CD14-positive monocyte (primary cell): ENCODE measurements at regions not wholly inside any gene's neighbourhood (a gene's known extent, or its start where the extent isn't known, plus 50 kb on each side); places are given as distances from the start of the nearest gene placed in this dataset.

ENCODE experiments used
- DNase-seq, 3 donors: peaks; one replicate each; pipeline ENCODE4 v3.0.0-alpha.2; 2011 to 2022
- H2AFZ ChIP-seq: 2 replicates; pipeline ENCODE4 v1.6.0; 2012; ENCODE audit warnings: mild to moderate bottlenecking, low read depth, low read length, inconsistent platforms; ENCODE audit not compliant: insufficient read depth, poor library complexity, severe bottlenecking
- H3K27ac ChIP-seq, 2 donors: 1 replicate in 1 of 2; 2 replicates in 1 of 2; pipeline ENCODE4 v1.5.1; 2012 to 2013; ENCODE audit warnings: low read length in 2 of 2, control low read depth in 1 of 2, inconsistent platforms in 1 of 2, low read depth in 1 of 2, mild to moderate bottlenecking in 1 of 2
- H3K27me3 ChIP-seq, 2 donors: one replicate each; pipeline versions ENCODE4 v1.6.0 to v1.6.1; 2011 to 2013; ENCODE audit warnings: low read length in 2 of 2; ENCODE audit not compliant: control insufficient read depth in 2 of 2, insufficient read depth in 2 of 2
- H3K36me3 ChIP-seq, 2 donors: replicated peaks in 1 of 2; 1 replicate in 1 of 2; 2 replicates in 1 of 2; pipeline versions ENCODE4 v1.5.1 to v1.6.1; 2012 to 2013; ENCODE audit warnings: low read length in 2 of 2, control low read depth in 1 of 2, inconsistent platforms in 1 of 2, mild to moderate bottlenecking in 1 of 2; ENCODE audit not compliant: insufficient read depth in 2 of 2, control insufficient read depth in 1 of 2
- H3K4me1 ChIP-seq, 2 donors: 1 replicate in 1 of 2; 2 replicates in 1 of 2; pipeline versions ENCODE4 v1.5.1 to v1.6.1; 2012 to 2013; ENCODE audit warnings: low read length in 2 of 2, control low read depth in 1 of 2, inconsistent platforms in 1 of 2, mild to moderate bottlenecking in 1 of 2, moderate library complexity in 1 of 2; ENCODE audit not compliant: insufficient read depth in 2 of 2, control insufficient read depth in 1 of 2
- H3K4me2 ChIP-seq: replicated peaks from 2 replicates; pipeline ENCODE3; 2012; ENCODE audit warnings: low read length, moderate library complexity, mild to moderate bottlenecking; ENCODE audit not compliant: poor library complexity, severe bottlenecking; ENCODE audit errors: extremely low read depth
- H3K4me3 ChIP-seq, 3 experiments: fragments of 200-600 bp in 1 of 3; sonication (generic) in 1 of 3; replicated peaks in 1 of 3; 1 replicate in 2 of 3; 2 replicates in 1 of 3; pipeline ENCODE4 v1.5.1; 2011 to 2013; ENCODE audit warnings: low read length in 3 of 3, mild to moderate bottlenecking in 3 of 3, control low read depth in 2 of 3, low read depth in 2 of 3, inconsistent platforms in 1 of 3, moderate library complexity in 1 of 3
- H3K79me2 ChIP-seq: 2 replicates; pipeline ENCODE4 v1.6.0; 2012; ENCODE audit warnings: mild to moderate bottlenecking, control low read depth, inconsistent platforms, low read length, moderate library complexity; ENCODE audit not compliant: insufficient read depth
- H3K9ac ChIP-seq: 2 replicates; pipeline ENCODE4 v1.6.0; 2017; ENCODE audit warnings: low read length, mild to moderate bottlenecking; ENCODE audit not compliant: insufficient read depth, poor library complexity, severe bottlenecking
- H3K9me3 ChIP-seq, 2 donors: replicated peaks in 1 of 2; 1 replicate in 1 of 2; 2 replicates in 1 of 2; pipeline versions ENCODE4 v1.5.1 to v1.6.1; 2012 to 2013; ENCODE audit warnings: low read length in 2 of 2, control low read depth in 1 of 2; ENCODE audit not compliant: control insufficient read depth in 1 of 2, insufficient read depth in 1 of 2
- H4K20me1 ChIP-seq: 2 replicates; pipeline ENCODE4 v1.6.0; 2012; ENCODE audit warnings: mild to moderate bottlenecking, low read length, control low read depth, moderate library complexity; ENCODE audit not compliant: insufficient read depth
- H3K27ac Mint-ChIP-seq, 7 donors: one replicate each; pipeline ENCODE4 v1.8.0; 2020; ENCODE audit warnings: mild to moderate bottlenecking in 7 of 7, mixed read lengths in 7 of 7, moderate library complexity in 6 of 7, inconsistent platforms in 2 of 7
- H3K27me3 Mint-ChIP-seq, 3 donors: one replicate each; pipeline ENCODE4 v1.8.0; 2021 to 2022; ENCODE audit warnings: low read depth in 3 of 3, mild to moderate bottlenecking in 3 of 3, mixed read lengths in 3 of 3, moderate library complexity in 3 of 3, inconsistent platforms in 1 of 3
- H3K36me3 Mint-ChIP-seq, 2 donors: one replicate each; pipeline ENCODE4 v1.8.0; 2020; ENCODE audit warnings: mixed read lengths in 2 of 2, inconsistent platforms in 1 of 2, mild to moderate bottlenecking in 1 of 2
- H3K4me1 Mint-ChIP-seq: one replicate; pipeline ENCODE4 v1.8.0; 2020; ENCODE audit warnings: mild to moderate bottlenecking, mixed read lengths
- H3K4me3 Mint-ChIP-seq, 2 donors: one replicate each; pipeline ENCODE4 v1.8.0; 2020; ENCODE audit warnings: mild to moderate bottlenecking in 2 of 2, mixed read lengths in 2 of 2, moderate library complexity in 1 of 2
- H3K9me3 Mint-ChIP-seq, 7 donors: one replicate each; pipeline ENCODE4 v1.8.0; 2020 to 2022; ENCODE audit warnings: mixed read lengths in 7 of 7, mild to moderate bottlenecking in 6 of 7, moderate library complexity in 6 of 7, inconsistent platforms in 2 of 7
- CTCF ChIP-seq: fragments of 200-600 bp; IDR thresholded peaks from one replicate; pipeline ENCODE4 v1.8.0; 2022; ENCODE audit warnings: antibody characterized with exemption, mild to moderate bottlenecking
- WGBS: methylation state at CpG from one replicate; pipeline ENCODE4 v1.1.5; 2013; ENCODE audit warnings: missing lambda C conversion rate; ENCODE audit not compliant: insufficient coverage; 5-methylcytosine and 5-hydroxymethylcytosine counted together
- intact Hi-C, 2 donors: fragments of 100-400 bp; cut with micrococcal nuclease; formaldehyde crosslinking; loops; one replicate each; pipeline versions ENCODE4 v1.15.0 to v1.15.1; 2023

GRCh38 chr1:219498666-219499065, 114.2 kb downstream of the ZC3H11B start:
- no CpG with 5 or more reads among the region's 1 CpG for WGBS
- Mint-ChIP-seq H3K4me3 (no peak overlapping the region), H3K27me3 (peaks cover 0 to 5% (median 0%) of the 10 kb centered on the region in 3 donors)

DNA sequence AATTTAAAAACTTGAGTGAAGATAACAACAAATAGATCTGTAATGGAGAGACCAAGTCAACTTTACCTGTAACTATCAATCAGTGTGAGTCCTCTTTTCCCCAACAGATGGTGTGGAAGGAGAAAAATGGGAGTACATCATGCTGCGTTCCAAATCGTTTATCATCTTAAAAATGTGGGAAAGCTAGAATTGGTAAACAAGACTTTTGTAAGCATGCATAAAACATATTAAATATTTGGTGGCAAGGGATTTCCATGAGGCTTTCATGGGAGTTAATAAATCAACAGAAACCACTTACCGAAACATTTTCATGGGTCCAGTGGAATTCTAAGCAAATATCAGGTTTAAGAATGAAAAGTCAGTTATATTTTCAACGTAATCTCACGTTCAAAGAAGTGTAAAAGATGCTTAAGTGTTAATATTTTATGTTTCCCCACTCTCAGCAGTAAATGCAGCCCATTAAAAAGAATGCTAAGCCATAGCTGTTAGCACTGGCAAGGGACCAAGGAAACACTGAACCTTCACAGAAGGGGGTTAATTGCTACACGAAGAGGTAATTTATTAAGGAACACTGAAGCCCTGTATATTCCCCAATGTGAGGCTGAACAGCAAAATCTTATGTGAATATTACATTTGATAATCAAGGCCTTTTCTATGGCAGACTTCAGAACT, 117.0 kb downstream of the ZC3H11B start:
- Histone ChIP-seq H3K79me2 (no peaks in the 10 kb centered on the region), H4K20me1 (no peaks in the 10 kb centered on the region), H3K27ac (no peak overlapping the region), H3K36me3 (no peaks in the 10 kb centered on the region), H3K9ac (no peak overlapping the region), H3K4me3 (no peak overlapping the region), H3K27me3 (no peaks in the 10 kb centered on the region), H3K4me1 (peaks cover 10 to 14% of the 10 kb centered on the region in 2 donors), H2AFZ (no peak overlapping the region), H3K9me3 (no peaks in the 10 kb centered on the region), H3K4me2 (no peak overlapping the region)
- Mint-ChIP-seq H3K27me3 (peaks cover 0 to 3% (median 2%) of the 10 kb centered on the region in 3 donors), H3K9me3 (peaks cover 0 to 5% (median 2%) of the 10 kb centered on the region in 7 donors), H3K36me3 (no peaks in the 10 kb centered on the region), H3K4me3 (no peak overlapping the region), H3K4me1 (peaks cover 14% of the 10 kb centered on the region), H3K27ac (no peak overlapping the region)
- DNase-seq: no peak
- intact Hi-C loops: no loop called here
- no peak for TF ChIP-seq CTCF
- no CpG with 5 or more reads among the region's 6 CpGs for WGBS

More at GRCh38 chr1:219498666-219499065, 114.2 kb downstream of the ZC3H11B start:
- no peaks in the 10 kb centered on the region for H4K20me1 ChIP-seq
- no peak for DNase-seq
- no peaks in the 10 kb centered on the region for H3K79me2 ChIP-seq
- Mint-ChIP-seq H3K36me3 (no peaks in the 10 kb centered on the region), H3K27ac (peak overlapping the region in 2 of 7 donors; percentile 39 to 71), H3K9me3 (peaks cover 0 to 7% (median 5%) of the 10 kb centered on the region in 7 donors), H3K4me1 (peaks cover 14% of the 10 kb centered on the region)
- no peak for TF ChIP-seq CTCF
- no peaks in the 10 kb centered on the region for H3K27me3 ChIP-seq
- no peak overlapping the region for H3K9ac ChIP-seq
- H3K4me1 ChIP-seq: peaks cover 9 to 14% of the 10 kb centered on the region in 2 donors
- no peaks in the 10 kb centered on the region for H3K9me3 ChIP-seq
- H3K4me2 ChIP-seq: no peak overlapping the region
- H3K4me3 ChIP-seq: no peak overlapping the region
- no peak overlapping the region for H3K27ac ChIP-seq
- intact Hi-C loops: no loop called here
- H2AFZ ChIP-seq: no peak overlapping the region
- H3K36me3 ChIP-seq: no peaks in the 10 kb centered on the region
